MM.1S (cell line): ENCODE measurements at regions not wholly inside any gene's neighbourhood (a gene's known extent, or its start where the extent isn't known, plus 50 kb on each side); places are given as distances from the start of the nearest gene placed in this dataset.

Experiments
- DNase-seq: peaks from one replicate; pipeline ENCODE4 v3.0.0-alpha.2; 2015
- H2AFZ ChIP-seq: fragments of 300-600 bp; sonication (generic); 2 replicates; pipeline ENCODE4 v1.6.0; 2016; ENCODE audit warnings: antibody characterized with exemption, low read length
- H3F3A ChIP-seq: fragments of 300-600 bp; sonication (generic); 2 replicates; pipeline ENCODE4 v1.6.1; 2016; ENCODE audit warnings: mild to moderate bottlenecking, antibody characterized with exemption, low read length, moderate library complexity, mixed read lengths; ENCODE audit not compliant: insufficient read depth
- H3K27ac ChIP-seq: fragments of 300-600 bp; sonication (generic); 2 replicates; pipeline ENCODE4 v1.5.1; 2016; ENCODE audit warnings: mild to moderate bottlenecking, low read length
- H3K27me3 ChIP-seq: fragments of 300-600 bp; sonication (generic); replicated peaks from 2 replicates; pipeline ENCODE4 v1.6.0; 2016; ENCODE audit warnings: low read length; ENCODE audit not compliant: insufficient read depth
- H3K36me3 ChIP-seq: fragments of 300-600 bp; sonication (generic); replicated peaks from 2 replicates; pipeline ENCODE4 v1.6.1; 2016; ENCODE audit warnings: mild to moderate bottlenecking, low read length, mixed read lengths; ENCODE audit not compliant: insufficient read depth
- H3K4me1 ChIP-seq: fragments of 300-600 bp; sonication (generic); 2 replicates; pipeline ENCODE4 v1.6.1; 2016; ENCODE audit warnings: low read length, mixed read lengths
- H3K4me2 ChIP-seq: fragments of 300-600 bp; sonication (generic); 2 replicates; pipeline ENCODE4 v1.6.0; 2016; ENCODE audit warnings: low read depth, low read length
- H3K4me3 ChIP-seq: fragments of 300-600 bp; sonication (generic); 2 replicates; pipeline ENCODE4 v1.5.1; 2016; ENCODE audit warnings: low read length, mixed read lengths
- H3K79me2 ChIP-seq: fragments of 300-600 bp; sonication (generic); 2 replicates; pipeline ENCODE4 v1.6.1; 2016; ENCODE audit warnings: mixed run types, low read length, mixed read lengths
- H3K9ac ChIP-seq: fragments of 300-600 bp; sonication (generic); 2 replicates; pipeline ENCODE4 v1.6.1; 2016; ENCODE audit warnings: low read length, mixed read lengths
- H3K9me2 ChIP-seq: fragments of 300-600 bp; sonication (generic); replicated peaks from 2 replicates; pipeline ENCODE4 v1.6.1; 2016; ENCODE audit warnings: mild to moderate bottlenecking, low read length, mixed read lengths; ENCODE audit not compliant: insufficient read depth
- H3K9me3 ChIP-seq: fragments of 300-600 bp; sonication (generic); replicated peaks from 2 replicates; pipeline ENCODE4 v1.6.1; 2016; ENCODE audit warnings: mild to moderate bottlenecking, low read length, mixed read lengths; ENCODE audit not compliant: insufficient read depth
- H4K20me1 ChIP-seq: fragments of 300-600 bp; sonication (generic); 2 replicates; pipeline ENCODE4 v1.6.1; 2016; ENCODE audit warnings: mild to moderate bottlenecking, low read length, moderate library complexity, mixed read lengths; ENCODE audit not compliant: insufficient read depth
- EZH2 ChIP-seq: fragments of 300-600 bp; sonication (generic); optimal IDR thresholded peaks from 2 replicates; pipeline ENCODE3; 2017; ENCODE audit warnings: low read depth, mild to moderate bottlenecking, antibody characterized with exemption, low read length, mixed read lengths
- EZH2phosphoT487 ChIP-seq: fragments of 300-600 bp; sonication (generic); IDR thresholded peaks from 2 replicates; pipeline ENCODE4 v1.6.1; 2018; ENCODE audit warnings: antibody characterized with exemption, low read length
- TF ChIP-seq, protein P1 (sequence below): fragments of 300-600 bp; sonication (generic); IDR thresholded peaks from 2 replicates; pipeline ENCODE4 v1.5.1; 2016; ENCODE audit warnings: antibody characterized with exemption, low read length, mixed read lengths

DNA sequence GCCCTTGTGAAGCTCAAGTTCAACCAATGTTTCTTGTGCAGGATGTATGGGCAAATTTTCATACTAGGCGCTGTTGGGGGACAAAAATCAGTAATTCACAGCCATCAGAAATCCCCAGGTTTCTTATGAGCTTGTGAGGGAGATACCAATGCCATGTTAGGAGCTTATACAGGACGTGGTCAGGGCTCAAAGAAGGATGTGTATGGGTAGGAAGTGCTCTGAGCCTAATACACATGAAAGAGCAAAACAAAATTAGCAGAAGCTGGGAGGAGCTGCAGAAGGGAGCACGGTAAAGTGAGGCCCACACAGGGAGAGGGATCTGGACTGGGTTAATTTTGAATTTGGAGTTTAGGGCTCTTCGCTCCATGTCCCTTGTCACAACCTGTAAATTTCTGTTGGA is 114.6 kb upstream of the MAP3K1 start:
- no peaks in the 10 kb centered on the region for H3K36me3 ChIP-seq
- no peak overlapping the region for H3K4me2 ChIP-seq
- TF ChIP-seq EZH2phosphoT487 (no peak), EZH2 (no peak)
- TF ChIP-seq, protein P1, sequence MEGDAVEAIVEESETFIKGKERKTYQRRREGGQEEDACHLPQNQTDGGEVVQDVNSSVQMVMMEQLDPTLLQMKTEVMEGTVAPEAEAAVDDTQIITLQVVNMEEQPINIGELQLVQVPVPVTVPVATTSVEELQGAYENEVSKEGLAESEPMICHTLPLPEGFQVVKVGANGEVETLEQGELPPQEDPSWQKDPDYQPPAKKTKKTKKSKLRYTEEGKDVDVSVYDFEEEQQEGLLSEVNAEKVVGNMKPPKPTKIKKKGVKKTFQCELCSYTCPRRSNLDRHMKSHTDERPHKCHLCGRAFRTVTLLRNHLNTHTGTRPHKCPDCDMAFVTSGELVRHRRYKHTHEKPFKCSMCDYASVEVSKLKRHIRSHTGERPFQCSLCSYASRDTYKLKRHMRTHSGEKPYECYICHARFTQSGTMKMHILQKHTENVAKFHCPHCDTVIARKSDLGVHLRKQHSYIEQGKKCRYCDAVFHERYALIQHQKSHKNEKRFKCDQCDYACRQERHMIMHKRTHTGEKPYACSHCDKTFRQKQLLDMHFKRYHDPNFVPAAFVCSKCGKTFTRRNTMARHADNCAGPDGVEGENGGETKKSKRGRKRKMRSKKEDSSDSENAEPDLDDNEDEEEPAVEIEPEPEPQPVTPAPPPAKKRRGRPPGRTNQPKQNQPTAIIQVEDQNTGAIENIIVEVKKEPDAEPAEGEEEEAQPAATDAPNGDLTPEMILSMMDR, result no peak
- no peak for DNase-seq
- peaks cover 40% of the 10 kb centered on the region for H3K4me1 ChIP-seq
- no peaks in the 10 kb centered on the region for H4K20me1 ChIP-seq
- no peaks in the 10 kb centered on the region for H3K79me2 ChIP-seq
- H3K27ac ChIP-seq, result no peak overlapping the region
- H3K27me3 ChIP-seq, result no peaks in the 10 kb centered on the region
- no peak overlapping the region for H3K4me3 ChIP-seq
- H3F3A ChIP-seq, result peaks cover 12% of the 10 kb centered on the region
- no peak overlapping the region for H3K9ac ChIP-seq
- no peak overlapping the region for H2AFZ ChIP-seq
- H3K9me2 ChIP-seq, result no peaks in the 10 kb centered on the region
- H3K9me3 ChIP-seq, result no peaks in the 10 kb centered on the region

DNA sequence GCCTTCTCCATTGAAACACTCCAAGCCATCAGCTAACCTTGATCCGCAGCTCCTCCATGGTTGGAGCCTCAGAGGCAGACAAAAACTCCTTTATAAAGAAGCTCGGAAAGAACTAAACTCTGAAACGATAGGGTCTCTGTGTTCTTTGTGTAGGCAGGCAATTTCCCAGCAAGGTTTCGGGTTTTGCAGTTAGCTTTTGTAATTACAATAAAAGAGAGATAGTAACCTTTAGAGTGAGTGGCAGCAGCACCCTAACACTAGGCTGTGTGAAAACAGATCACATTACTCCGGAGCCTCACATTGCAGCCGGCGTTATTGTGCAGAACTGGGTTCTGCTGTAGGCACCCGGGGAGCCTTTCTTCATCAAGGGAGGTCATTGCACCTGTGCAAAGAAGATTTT is 115.8 kb upstream of the MAP3K1 start:
- Histone ChIP-seq H2AFZ (peak overlapping the region; percentile 44), H3K79me2 (no peaks in the 10 kb centered on the region), H3K4me3 (no peak overlapping the region), H3K4me1 (peaks cover 36% of the 10 kb centered on the region), H3K36me3 (no peaks in the 10 kb centered on the region), H3K27me3 (no peaks in the 10 kb centered on the region), H4K20me1 (no peaks in the 10 kb centered on the region), H3K9me2 (no peaks in the 10 kb centered on the region), H3K9me3 (no peaks in the 10 kb centered on the region), H3K4me2 (peak overlapping the region; percentile 49), H3K27ac (peak overlapping the region; percentile 64; the same call in 1 of the 2 replicates), H3K9ac (peak overlapping the region; percentile 4; the same call in 1 of the 2 replicates), H3F3A (peaks cover 12% of the 10 kb centered on the region)
- DNase-seq, result no peak
- TF ChIP-seq, protein P1, result no peak
- TF ChIP-seq EZH2phosphoT487 (no peak), EZH2 (no peak)

DNA sequence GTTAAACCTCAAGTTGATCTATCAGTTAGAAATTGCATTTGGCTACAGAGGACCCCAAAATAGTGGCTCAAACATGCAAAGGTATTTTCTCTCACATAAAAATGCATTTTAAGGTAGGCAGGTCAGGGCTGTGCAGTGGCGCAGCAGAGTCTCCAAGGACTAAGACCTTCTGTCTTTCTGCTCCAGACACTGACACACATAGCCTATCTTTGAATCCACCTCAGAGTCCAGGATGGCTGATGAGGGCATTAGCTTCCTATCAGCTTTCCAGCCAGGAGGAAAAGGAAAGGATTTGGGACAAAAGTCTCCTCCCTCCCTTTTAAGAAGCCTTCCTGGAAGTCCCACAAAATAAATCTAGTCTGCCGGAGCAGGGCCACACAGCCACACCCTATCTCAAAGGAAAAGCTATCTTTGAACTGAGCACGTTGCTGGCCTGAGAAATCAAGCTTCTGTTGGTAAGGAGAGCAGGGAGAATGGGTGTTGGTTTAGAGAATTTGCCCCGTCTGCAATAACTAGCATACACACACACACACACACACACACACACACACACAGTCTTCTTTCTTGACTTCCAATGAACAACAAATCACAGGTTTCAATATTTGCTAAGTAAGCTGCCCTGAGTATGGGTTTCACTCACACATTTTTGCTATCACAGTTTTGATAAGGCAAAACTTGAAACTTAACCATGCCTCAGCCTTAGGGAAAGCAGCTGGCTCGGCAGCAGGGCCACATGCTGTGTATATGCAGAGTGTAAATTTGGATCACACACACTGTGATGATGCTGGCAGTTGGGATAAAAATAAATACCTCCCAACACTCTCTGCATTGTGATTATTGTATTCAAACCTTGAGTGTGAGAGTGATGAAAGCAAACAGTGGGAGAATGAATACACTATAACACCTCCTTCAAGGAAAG is 116.6 kb upstream of the MAP3K1 start:
- Histone ChIP-seq H2AFZ (peak overlapping the region; percentile 44), H3K9me2 (no peaks in the 10 kb centered on the region), H3K9me3 (no peaks in the 10 kb centered on the region), H3K4me2 (peak overlapping the region; percentile 49), H3F3A (peaks cover 12% of the 10 kb centered on the region), H3K9ac (peak overlapping the region; percentile 35; the same call in 1 of the 2 replicates), H3K4me3 (no peak overlapping the region), H3K4me1 (peaks cover 36% of the 10 kb centered on the region), H4K20me1 (no peaks in the 10 kb centered on the region), H3K27ac (peak overlapping the region; percentile 64), H3K36me3 (no peaks in the 10 kb centered on the region), H3K79me2 (no peaks in the 10 kb centered on the region), H3K27me3 (no peaks in the 10 kb centered on the region)
- TF ChIP-seq, protein P1, result no peak
- TF ChIP-seq EZH2, result no peak
- no peak for TF ChIP-seq EZH2phosphoT487
- peak; percentile 75 for DNase-seq
